Progenitor cell of endocrine pancreas (in vitro differentiated cells): ENCODE measurements at regions not wholly inside any gene's neighbourhood (a gene's known extent, or its start where the extent isn't known, plus 50 kb on each side); places are given as distances from the start of the nearest gene placed in this dataset.

Experiments
- DNase-seq: peaks from one replicate; pipeline ENCODE4 v3.0.0; 2021; ENCODE audit warnings: low spot score; ENCODE audit not compliant: unreplicated experiment
- H3K27ac Mint-ChIP-seq: 2 replicates; pipeline ENCODE4 v1.8.0; 2021; ENCODE audit warnings: mild to moderate bottlenecking, moderate library complexity, mixed read lengths
- H3K27me3 Mint-ChIP-seq: 2 replicates; pipeline ENCODE4 v1.8.0; 2021; ENCODE audit warnings: mixed read lengths
- H3K36me3 Mint-ChIP-seq: 2 replicates; pipeline ENCODE4 v1.8.0; 2022; ENCODE audit warnings: mixed read lengths; ENCODE audit not compliant: insufficient read depth
- H3K4me1 Mint-ChIP-seq: 2 replicates; pipeline ENCODE4 v1.8.0; 2021; ENCODE audit warnings: low read depth, mixed read lengths
- H3K4me3 Mint-ChIP-seq: 2 replicates; pipeline ENCODE4 v1.8.0; 2021; ENCODE audit warnings: low read depth, mild to moderate bottlenecking, moderate library complexity, mixed read lengths
- H3K9me3 Mint-ChIP-seq: 2 replicates; pipeline ENCODE4 v1.8.0; 2021; ENCODE audit warnings: low read depth, mixed read lengths
- TF ChIP-seq, protein P1 (sequence below): fragments of 200-600 bp; sonication (generic); IDR thresholded peaks from one replicate; pipeline ENCODE4 v1.5.0; 2021; ENCODE audit warnings: antibody characterized with exemption, mild to moderate bottlenecking; ENCODE audit not compliant: unreplicated experiment

DNA sequence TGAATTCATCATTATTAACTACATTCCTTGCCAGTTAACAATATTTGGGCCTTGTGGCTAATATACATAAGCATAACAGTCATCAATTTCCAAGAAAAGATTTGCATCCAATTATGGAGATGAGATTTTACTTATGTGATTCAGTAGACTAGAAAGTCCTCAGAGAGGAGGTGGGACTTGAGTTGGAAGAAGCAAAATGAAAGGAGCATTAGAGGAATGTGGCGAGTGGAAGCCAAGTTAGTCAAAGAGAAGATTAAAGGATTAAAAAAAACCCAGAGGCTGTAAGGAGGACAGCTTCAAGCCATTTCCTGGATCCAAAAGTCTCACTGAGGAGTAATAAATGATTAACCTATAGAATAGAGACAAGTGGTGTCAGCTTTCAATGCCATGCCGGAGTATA lies 1099.4 kb upstream of the IGFBP7 start:
- H3K27ac Mint-ChIP-seq = no peak overlapping the region
- H3K36me3 Mint-ChIP-seq = no peaks in the 10 kb centered on the region
- no peaks in the 10 kb centered on the region for H3K27me3 Mint-ChIP-seq
- DNase-seq = no peak
- H3K9me3 Mint-ChIP-seq = no peaks in the 10 kb centered on the region
- peaks cover 1% of the 10 kb centered on the region for H3K4me1 Mint-ChIP-seq
- H3K4me3 Mint-ChIP-seq = no peak overlapping the region
- TF ChIP-seq, protein P1, sequence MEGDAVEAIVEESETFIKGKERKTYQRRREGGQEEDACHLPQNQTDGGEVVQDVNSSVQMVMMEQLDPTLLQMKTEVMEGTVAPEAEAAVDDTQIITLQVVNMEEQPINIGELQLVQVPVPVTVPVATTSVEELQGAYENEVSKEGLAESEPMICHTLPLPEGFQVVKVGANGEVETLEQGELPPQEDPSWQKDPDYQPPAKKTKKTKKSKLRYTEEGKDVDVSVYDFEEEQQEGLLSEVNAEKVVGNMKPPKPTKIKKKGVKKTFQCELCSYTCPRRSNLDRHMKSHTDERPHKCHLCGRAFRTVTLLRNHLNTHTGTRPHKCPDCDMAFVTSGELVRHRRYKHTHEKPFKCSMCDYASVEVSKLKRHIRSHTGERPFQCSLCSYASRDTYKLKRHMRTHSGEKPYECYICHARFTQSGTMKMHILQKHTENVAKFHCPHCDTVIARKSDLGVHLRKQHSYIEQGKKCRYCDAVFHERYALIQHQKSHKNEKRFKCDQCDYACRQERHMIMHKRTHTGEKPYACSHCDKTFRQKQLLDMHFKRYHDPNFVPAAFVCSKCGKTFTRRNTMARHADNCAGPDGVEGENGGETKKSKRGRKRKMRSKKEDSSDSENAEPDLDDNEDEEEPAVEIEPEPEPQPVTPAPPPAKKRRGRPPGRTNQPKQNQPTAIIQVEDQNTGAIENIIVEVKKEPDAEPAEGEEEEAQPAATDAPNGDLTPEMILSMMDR = no peak

DNA sequence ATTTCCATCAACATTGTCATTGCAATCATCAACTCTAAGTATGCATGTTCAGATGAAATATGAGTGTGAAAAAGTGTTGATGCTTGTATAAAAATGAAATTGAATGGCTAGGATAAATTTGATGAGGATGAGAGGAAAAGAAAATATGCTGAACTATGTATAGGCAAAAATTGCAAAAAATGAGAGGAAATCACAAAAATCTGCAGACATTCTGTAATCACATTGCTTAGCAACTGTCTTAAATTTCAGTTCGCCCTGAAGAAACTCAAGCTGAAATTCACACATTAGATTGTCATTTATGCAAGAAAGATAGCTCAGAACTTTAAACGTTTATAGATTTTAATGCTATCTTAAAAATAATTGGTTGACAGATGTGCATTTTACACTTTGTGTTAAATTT lies 1098.8 kb upstream of the IGFBP7 start:
- Mint-ChIP-seq H3K36me3 (no peaks in the 10 kb centered on the region), H3K4me1 (no peaks in the 10 kb centered on the region), H3K9me3 (no peaks in the 10 kb centered on the region), H3K27me3 (no peaks in the 10 kb centered on the region), H3K4me3 (no peak overlapping the region), H3K27ac (no peak overlapping the region)
- TF ChIP-seq, protein P1 = no peak
- DNase-seq = no peak

DNA sequence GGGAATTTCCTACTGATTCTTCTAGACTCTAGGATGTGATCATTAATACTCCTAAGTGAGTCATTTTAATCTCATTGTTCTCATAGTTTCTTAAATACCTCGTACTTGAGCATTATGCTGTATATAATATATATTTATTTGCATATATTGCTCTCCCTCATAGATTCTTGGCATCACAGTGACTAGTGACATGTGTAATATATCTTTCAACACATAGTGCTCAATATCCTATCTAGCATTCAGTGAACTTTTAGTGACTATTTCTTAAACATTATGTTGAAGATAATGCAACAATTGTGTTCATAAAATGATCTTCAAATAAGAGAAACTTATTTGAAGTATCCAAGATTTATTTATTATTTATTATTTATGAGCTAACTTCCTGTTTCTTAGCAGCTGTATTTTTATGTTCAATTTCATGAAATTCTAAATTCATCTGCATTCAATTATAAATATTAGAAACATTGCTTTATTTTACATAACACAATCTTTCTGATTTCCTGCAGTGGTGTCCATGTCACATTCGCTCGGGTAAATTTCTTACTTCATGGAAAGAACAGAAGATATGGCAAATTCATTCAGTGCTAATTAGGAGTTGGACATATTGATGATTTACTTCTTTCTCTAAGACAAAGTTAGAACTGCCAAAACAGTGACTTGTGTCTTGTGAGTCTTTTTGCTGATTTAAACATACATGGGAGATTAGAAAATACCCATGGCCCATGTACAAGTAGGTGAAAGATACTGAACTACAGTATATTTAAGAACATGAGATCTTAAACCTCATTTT lies 1095.5 kb upstream of the IGFBP7 start:
- Mint-ChIP-seq H3K4me1 (no peaks in the 10 kb centered on the region), H3K27me3 (no peaks in the 10 kb centered on the region), H3K36me3 (no peaks in the 10 kb centered on the region), H3K4me3 (no peak overlapping the region), H3K9me3 (no peaks in the 10 kb centered on the region), H3K27ac (no peak overlapping the region)
- no peak for DNase-seq
- TF ChIP-seq, protein P1 = no peak

DNA sequence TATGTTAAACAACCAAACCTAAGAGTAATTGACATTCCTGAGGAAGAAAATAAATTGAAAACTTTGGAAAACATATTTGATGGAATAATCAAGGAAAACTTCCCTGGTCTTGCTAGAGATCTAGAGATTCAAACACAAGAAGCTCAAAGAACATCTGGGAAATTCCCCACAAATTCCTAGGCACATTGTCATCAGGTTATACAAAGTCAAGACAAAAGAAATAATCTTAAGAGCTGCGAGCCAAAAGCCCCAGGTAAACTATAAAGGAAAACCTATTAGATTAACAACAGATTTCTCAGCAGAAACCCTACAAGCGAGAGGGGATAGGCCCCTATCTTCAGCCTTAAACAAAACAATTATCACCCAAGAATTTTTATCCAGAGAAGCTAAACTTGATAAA lies 1082.0 kb upstream of the IGFBP7 start:
- Mint-ChIP-seq H3K36me3 (no peaks in the 10 kb centered on the region), H3K9me3 (peaks cover 5% of the 10 kb centered on the region), H3K27ac (no peak overlapping the region), H3K4me1 (peaks cover 2% of the 10 kb centered on the region), H3K4me3 (no peak overlapping the region), H3K27me3 (no peaks in the 10 kb centered on the region)
- DNase-seq = no peak
- TF ChIP-seq, protein P1 = no peak

DNA sequence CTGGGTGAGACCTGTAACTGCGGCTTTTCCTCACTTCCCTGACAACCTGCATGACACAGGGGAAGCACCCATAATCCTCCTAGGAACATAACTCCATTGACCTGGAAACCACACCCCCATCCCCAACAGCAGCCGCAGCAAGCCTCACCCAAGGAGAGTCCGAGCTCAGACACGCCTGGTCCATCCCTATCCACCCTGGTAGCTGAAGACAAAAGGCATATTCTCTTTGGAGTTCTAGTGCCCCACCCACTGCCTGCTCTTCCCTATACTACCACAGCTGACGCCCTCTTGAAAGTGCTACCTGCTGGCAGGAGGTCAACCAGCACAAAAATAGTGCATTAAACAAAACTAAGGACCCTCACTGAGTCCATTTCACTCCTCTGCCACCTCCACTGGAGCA lies 1080.9 kb upstream of the IGFBP7 start:
- DNase-seq = no peak
- peaks cover 5% of the 10 kb centered on the region for H3K9me3 Mint-ChIP-seq
- no peaks in the 10 kb centered on the region for H3K27me3 Mint-ChIP-seq
- no peak overlapping the region for H3K4me3 Mint-ChIP-seq
- no peaks in the 10 kb centered on the region for H3K36me3 Mint-ChIP-seq
- H3K4me1 Mint-ChIP-seq = peaks cover 2% of the 10 kb centered on the region
- H3K27ac Mint-ChIP-seq = no peak overlapping the region
- TF ChIP-seq, protein P1 = no peak
